ENCODE measurements at regions not wholly inside any gene's neighbourhood (a gene's known extent, or its start where the extent isn't known, plus 50 kb on each side); places are given as distances from the start of the nearest gene placed in this dataset.
"Not testable (repeated sequence)": the region's sequence is repeated elsewhere in the genome, so short reads cannot be mapped to it uniquely, and the experiment has no call there.

DNA sequence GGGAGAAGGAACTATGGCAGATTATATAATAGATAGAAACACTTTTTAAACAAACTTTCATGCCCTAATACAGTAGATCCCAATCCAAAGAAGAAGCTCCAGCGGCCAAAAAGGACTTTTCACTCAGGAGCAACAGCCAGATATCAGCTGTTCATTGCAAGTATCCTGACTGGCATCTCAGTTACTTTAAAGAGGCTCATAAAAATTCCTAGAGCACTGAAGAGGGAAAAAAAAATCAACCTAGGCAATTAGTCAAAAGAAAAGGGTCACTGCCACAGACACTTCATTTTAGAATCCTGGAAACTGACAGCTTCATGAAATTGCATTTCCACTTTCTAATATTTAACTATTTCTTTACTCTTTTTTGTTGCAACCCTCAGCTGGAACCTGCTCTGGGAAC lies 170.6 kb upstream of the SOX6 start:
- Histone ChIP-seq H3K4me3 (ENCODE audit: low read depth in 1 of 3, low read length in 3 of 3) (no peak overlapping the region), H3K9ac (ENCODE audit: low read depth in 1 of 2, low read length in 2 of 2) (no peak overlapping the region), H3K9me3 (ENCODE audit: control insufficient read depth in 4 of 4, low read length in 3 of 4) (no peaks in the 10 kb centered on the region), H3K4me1 (ENCODE audit: control insufficient read depth in 4 of 4, insufficient read depth in 4 of 4, low read length in 3 of 4) (no peaks in the 10 kb centered on the region), H3K36me3 (ENCODE audit: control insufficient read depth in 4 of 4, insufficient read depth in 3 of 4, low read depth in 1 of 4, low read length in 3 of 4) (no peaks in the 10 kb centered on the region), H3K27ac (ENCODE audit: low read depth in 1 of 2, low read length in 2 of 2) (no peak overlapping the region), H3K27me3 (ENCODE audit: control insufficient read depth in 4 of 4, insufficient read depth in 4 of 4, low read length in 3 of 4) (no peaks in the 10 kb centered on the region)
- TF ChIP-seq SP1 (IDR thresholded peaks at IDR 0.05), result no peak
- TF ChIP-seq NR2F2 (IDR thresholded peaks at IDR 0.05), result no peak
- TF ChIP-seq FOXA2 (IDR thresholded peaks at IDR 0.05), result no peak
- no peak for TF ChIP-seq FOXA1 (IDR thresholded peaks at IDR 0.05)
- TF ChIP-seq GABPA (IDR thresholded peaks at IDR 0.05 in 1 of 2, conservative IDR thresholded peaks at IDR 0.05 in 1 of 2), result no peak
- TF ChIP-seq MAX (IDR thresholded peaks at IDR 0.05), result no peak
- no peak for TF ChIP-seq TAF1 (conservative IDR thresholded peaks at IDR 0.05)
- TF ChIP-seq, protein P1, sequence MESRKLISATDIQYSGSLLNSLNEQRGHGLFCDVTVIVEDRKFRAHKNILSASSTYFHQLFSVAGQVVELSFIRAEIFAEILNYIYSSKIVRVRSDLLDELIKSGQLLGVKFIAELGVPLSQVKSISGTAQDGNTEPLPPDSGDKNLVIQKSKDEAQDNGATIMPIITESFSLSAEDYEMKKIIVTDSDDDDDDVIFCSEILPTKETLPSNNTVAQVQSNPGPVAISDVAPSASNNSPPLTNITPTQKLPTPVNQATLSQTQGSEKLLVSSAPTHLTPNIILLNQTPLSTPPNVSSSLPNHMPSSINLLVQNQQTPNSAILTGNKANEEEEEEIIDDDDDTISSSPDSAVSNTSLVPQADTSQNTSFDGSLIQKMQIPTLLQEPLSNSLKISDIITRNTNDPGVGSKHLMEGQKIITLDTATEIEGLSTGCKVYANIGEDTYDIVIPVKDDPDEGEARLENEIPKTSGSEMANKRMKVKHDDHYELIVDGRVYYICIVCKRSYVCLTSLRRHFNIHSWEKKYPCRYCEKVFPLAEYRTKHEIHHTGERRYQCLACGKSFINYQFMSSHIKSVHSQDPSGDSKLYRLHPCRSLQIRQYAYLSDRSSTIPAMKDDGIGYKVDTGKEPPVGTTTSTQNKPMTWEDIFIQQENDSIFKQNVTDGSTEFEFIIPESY (IDR thresholded peaks at IDR 0.05), result no peak
- 79% methylated on average over 1 of the region's 1 CpG for WGBS
- DNase-seq (ENCODE audit: low spot score), result no peak

DNA sequence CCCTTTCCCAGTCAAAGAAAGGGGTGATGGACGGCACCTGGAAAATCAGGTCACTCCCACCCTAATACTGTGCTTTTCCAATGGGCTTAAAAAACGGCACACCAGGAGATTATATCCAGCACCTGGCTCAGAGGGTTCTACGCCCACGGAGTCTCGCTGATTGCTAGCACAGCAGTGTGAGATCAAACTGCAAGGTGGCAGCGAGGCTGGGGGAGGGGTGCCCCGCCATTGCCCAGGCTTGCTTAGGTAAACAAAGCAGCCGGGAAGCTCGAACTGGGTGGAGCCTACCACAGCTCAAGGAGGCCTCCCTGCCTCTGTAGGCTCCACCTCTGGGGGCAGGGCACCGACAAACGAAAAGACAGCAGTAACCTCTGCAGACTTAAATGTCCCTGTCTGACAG lies 164.4 kb upstream of the SOX6 start:
- not testable (repeated sequence) for H3K4me1 ChIP-seq (ENCODE audit: control insufficient read depth in 4 of 4, insufficient read depth in 4 of 4, low read length in 3 of 4); DNase-seq (ENCODE audit: low spot score); H3K9ac ChIP-seq (ENCODE audit: low read depth in 1 of 2, low read length in 2 of 2); H3K27me3 ChIP-seq (ENCODE audit: control insufficient read depth in 4 of 4, insufficient read depth in 4 of 4, low read length in 3 of 4); H3K27ac ChIP-seq (ENCODE audit: low read depth in 1 of 2, low read length in 2 of 2); H3K4me3 ChIP-seq (ENCODE audit: low read depth in 1 of 3, low read length in 3 of 3); H3K36me3 ChIP-seq (ENCODE audit: control insufficient read depth in 4 of 4, insufficient read depth in 3 of 4, low read depth in 1 of 4, low read length in 3 of 4); H3K9me3 ChIP-seq (ENCODE audit: control insufficient read depth in 4 of 4, low read length in 3 of 4)
- WGBS, result 90% methylated on average over 11 of the region's 11 CpGs

GRCh38 chr11:16512899-16513241 lies 156.5 kb upstream of the SOX6 start:
- no peak for TF ChIP-seq REST (IDR thresholded peaks at IDR 0.05)
- no peak for TF ChIP-seq SP1 (IDR thresholded peaks at IDR 0.05)
- TF ChIP-seq, protein P1 (IDR thresholded peaks at IDR 0.05), result no peak
- TF ChIP-seq, protein P2, sequence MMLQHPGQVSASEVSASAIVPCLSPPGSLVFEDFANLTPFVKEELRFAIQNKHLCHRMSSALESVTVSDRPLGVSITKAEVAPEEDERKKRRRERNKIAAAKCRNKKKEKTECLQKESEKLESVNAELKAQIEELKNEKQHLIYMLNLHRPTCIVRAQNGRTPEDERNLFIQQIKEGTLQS (IDR thresholded peaks at IDR 0.05), result no peak
- TF ChIP-seq RAD21 (IDR thresholded peaks at IDR 0.05), result no peak
- TF ChIP-seq, protein P3, sequence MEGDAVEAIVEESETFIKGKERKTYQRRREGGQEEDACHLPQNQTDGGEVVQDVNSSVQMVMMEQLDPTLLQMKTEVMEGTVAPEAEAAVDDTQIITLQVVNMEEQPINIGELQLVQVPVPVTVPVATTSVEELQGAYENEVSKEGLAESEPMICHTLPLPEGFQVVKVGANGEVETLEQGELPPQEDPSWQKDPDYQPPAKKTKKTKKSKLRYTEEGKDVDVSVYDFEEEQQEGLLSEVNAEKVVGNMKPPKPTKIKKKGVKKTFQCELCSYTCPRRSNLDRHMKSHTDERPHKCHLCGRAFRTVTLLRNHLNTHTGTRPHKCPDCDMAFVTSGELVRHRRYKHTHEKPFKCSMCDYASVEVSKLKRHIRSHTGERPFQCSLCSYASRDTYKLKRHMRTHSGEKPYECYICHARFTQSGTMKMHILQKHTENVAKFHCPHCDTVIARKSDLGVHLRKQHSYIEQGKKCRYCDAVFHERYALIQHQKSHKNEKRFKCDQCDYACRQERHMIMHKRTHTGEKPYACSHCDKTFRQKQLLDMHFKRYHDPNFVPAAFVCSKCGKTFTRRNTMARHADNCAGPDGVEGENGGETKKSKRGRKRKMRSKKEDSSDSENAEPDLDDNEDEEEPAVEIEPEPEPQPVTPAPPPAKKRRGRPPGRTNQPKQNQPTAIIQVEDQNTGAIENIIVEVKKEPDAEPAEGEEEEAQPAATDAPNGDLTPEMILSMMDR (IDR thresholded peaks at IDR 0.05; ENCODE audit: low read depth, low read length, missing input control), result no peak
- no peak for TF ChIP-seq HNF4A (conservative IDR thresholded peaks at IDR 0.05)
- TF ChIP-seq MAX (IDR thresholded peaks at IDR 0.05), result no peak
- TF ChIP-seq HNF4G (IDR thresholded peaks at IDR 0.05), result no peak
- TF ChIP-seq TAF1 (conservative IDR thresholded peaks at IDR 0.05), result no peak
- Histone ChIP-seq H3K4me3 (ENCODE audit: low read depth in 1 of 3, low read length in 3 of 3) (no peak overlapping the region), H3K27me3 (ENCODE audit: control insufficient read depth in 4 of 4, insufficient read depth in 4 of 4, low read length in 3 of 4) (no peaks in the 10 kb centered on the region), H3K36me3 (ENCODE audit: control insufficient read depth in 4 of 4, insufficient read depth in 3 of 4, low read depth in 1 of 4, low read length in 3 of 4) (no peaks in the 10 kb centered on the region), H3K27ac (ENCODE audit: low read depth in 1 of 2, low read length in 2 of 2) (no peak overlapping the region), H3K9me3 (ENCODE audit: control insufficient read depth in 4 of 4, low read length in 3 of 4) (no peaks in the 10 kb centered on the region), H3K9ac (ENCODE audit: low read depth in 1 of 2, low read length in 2 of 2) (no peak overlapping the region), H3K4me1 (ENCODE audit: control insufficient read depth in 4 of 4, insufficient read depth in 4 of 4, low read length in 3 of 4) (no peaks in the 10 kb centered on the region)
- no peak for DNase-seq (ENCODE audit: low spot score)
